PC-3 (cell line): ENCODE measurements at regions not wholly inside any gene's neighbourhood (a gene's known extent, or its start where the extent isn't known, plus 50 kb on each side); places are given as distances from the start of the nearest gene placed in this dataset.

Experiments used
- EZH2 ChIP-seq: fragments of 300-600 bp; sonication (generic); IDR thresholded peaks from one replicate; pipeline ENCODE4 v1.6.1; 2017; ENCODE audit warnings: antibody characterized with exemption, mild to moderate bottlenecking, low read length; ENCODE audit not compliant: unreplicated experiment
- EZH2phosphoT487 ChIP-seq: fragments of 300-600 bp; sonication (generic); IDR thresholded peaks from 2 replicates; pipeline ENCODE4 v1.6.1; 2018; ENCODE audit warnings: mild to moderate bottlenecking, antibody characterized with exemption, low read length, borderline replicate concordance
- TF ChIP-seq, protein P1 (sequence below): fragments of 300-600 bp; sonication (generic); conservative IDR thresholded peaks from 2 replicates; pipeline ENCODE4 v1.5.1; 2017; ENCODE audit warnings: antibody characterized with exemption, low read depth, mild to moderate bottlenecking, low read length

DNA sequence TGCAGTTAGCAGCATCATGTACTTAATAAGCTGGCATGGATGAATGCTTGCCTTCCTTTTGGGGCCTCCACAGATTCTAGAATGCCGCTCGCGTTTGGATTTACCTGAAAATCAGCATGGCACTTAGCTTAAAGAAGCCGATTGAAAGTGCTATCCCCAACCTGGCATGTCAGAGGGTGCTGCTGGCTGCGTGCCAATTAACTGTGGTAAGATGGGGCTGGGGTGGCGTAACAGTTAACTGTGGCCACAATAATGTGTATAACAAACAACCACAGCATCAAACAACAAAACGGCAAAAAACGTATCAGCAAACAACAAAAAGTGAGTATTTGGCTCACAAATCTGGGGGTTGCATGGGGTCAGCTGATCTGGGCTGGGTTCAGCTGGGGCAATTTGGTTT lies 70.5 kb downstream of the CBLL2 start:
- no peak for TF ChIP-seq EZH2phosphoT487
- TF ChIP-seq, protein P1, sequence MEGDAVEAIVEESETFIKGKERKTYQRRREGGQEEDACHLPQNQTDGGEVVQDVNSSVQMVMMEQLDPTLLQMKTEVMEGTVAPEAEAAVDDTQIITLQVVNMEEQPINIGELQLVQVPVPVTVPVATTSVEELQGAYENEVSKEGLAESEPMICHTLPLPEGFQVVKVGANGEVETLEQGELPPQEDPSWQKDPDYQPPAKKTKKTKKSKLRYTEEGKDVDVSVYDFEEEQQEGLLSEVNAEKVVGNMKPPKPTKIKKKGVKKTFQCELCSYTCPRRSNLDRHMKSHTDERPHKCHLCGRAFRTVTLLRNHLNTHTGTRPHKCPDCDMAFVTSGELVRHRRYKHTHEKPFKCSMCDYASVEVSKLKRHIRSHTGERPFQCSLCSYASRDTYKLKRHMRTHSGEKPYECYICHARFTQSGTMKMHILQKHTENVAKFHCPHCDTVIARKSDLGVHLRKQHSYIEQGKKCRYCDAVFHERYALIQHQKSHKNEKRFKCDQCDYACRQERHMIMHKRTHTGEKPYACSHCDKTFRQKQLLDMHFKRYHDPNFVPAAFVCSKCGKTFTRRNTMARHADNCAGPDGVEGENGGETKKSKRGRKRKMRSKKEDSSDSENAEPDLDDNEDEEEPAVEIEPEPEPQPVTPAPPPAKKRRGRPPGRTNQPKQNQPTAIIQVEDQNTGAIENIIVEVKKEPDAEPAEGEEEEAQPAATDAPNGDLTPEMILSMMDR: no peak
- TF ChIP-seq EZH2: no peak
